ENCODE measurements at regions not wholly inside any gene's neighbourhood (a gene's known extent, or its start where the extent isn't known, plus 50 kb on each side); places are given as distances from the start of the nearest gene placed in this dataset.

DNA sequence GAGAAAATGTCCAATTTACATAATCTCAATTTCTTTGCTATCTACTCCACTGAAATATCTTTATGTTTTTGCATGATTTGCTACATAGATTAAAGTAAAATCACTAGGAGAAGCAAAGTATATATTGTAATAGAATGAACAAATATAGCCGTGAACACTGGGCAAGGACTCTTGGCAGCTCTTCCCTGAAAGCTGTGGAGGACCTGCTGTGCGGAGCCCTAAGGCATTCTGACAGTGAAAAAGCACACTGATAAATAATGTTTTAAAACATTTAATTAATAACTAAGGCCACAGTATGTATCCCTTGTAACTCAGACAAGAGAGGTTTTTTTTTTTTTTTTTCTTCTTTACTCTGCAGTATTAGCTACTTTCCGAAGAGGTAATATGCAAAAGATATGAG is 256.1 kb upstream of the DPYD start:
- TF ChIP-seq, protein P1, sequence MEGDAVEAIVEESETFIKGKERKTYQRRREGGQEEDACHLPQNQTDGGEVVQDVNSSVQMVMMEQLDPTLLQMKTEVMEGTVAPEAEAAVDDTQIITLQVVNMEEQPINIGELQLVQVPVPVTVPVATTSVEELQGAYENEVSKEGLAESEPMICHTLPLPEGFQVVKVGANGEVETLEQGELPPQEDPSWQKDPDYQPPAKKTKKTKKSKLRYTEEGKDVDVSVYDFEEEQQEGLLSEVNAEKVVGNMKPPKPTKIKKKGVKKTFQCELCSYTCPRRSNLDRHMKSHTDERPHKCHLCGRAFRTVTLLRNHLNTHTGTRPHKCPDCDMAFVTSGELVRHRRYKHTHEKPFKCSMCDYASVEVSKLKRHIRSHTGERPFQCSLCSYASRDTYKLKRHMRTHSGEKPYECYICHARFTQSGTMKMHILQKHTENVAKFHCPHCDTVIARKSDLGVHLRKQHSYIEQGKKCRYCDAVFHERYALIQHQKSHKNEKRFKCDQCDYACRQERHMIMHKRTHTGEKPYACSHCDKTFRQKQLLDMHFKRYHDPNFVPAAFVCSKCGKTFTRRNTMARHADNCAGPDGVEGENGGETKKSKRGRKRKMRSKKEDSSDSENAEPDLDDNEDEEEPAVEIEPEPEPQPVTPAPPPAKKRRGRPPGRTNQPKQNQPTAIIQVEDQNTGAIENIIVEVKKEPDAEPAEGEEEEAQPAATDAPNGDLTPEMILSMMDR (conservative IDR thresholded peaks at IDR 0.05; ENCODE audit: low read length), result no peak

DNA sequence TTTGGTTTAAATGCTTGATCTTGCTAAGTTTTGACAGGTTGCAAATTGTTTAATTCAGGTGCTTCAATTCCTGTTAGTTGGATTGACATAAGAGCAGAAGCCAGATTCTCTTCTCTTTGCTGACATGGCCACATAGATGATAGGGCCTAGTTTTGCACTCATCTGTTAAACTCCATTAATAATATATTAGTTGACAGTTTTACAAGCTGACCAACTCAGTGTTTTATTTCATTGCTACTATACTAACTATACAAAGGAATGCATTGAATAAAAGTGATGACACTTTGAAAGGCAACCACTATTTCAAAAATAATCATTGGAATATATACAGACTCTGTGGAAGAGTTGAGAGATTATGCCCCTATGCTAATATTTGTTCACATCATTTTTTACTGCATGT is 255.6 kb upstream of the DPYD start:
- TF ChIP-seq, protein P1 (conservative IDR thresholded peaks at IDR 0.05; ENCODE audit: low read length), result no peak
- H3K4me3 ChIP-seq (ENCODE audit: low read length), result no peak overlapping the region
- DNase-seq (ENCODE audit: low read depth), result no peak

More for the DNA sequence above, 256.1 kb upstream of the DPYD start:
- DNase-seq (ENCODE audit: low read depth), result no peak
- H3K4me3 ChIP-seq (ENCODE audit: low read length), result no peak overlapping the region

DNA sequence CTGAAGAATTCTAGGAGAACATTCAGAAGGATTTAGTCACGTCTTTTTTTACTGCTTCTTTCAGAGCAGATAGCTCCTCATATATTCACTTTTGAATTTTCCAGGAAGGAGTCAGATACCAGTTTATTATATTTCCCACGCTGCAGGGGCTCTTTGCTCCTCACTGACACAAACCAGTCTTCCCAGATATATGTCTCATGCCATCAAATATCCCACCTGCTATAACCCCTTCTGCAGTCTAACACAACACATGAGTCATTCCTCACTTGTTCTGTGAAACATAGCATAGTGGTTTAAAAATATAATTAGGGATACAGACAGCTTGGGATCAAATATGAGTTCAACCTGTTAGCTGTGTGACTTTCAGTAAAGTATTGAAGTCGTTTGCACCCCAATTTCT is 251.7 kb upstream of the DPYD start:
- TF ChIP-seq, protein P1 (conservative IDR thresholded peaks at IDR 0.05; ENCODE audit: low read length), result no peak
- no peak overlapping the region for H3K4me3 ChIP-seq (ENCODE audit: low read length)
- no peak for DNase-seq (ENCODE audit: low read depth)

DNA sequence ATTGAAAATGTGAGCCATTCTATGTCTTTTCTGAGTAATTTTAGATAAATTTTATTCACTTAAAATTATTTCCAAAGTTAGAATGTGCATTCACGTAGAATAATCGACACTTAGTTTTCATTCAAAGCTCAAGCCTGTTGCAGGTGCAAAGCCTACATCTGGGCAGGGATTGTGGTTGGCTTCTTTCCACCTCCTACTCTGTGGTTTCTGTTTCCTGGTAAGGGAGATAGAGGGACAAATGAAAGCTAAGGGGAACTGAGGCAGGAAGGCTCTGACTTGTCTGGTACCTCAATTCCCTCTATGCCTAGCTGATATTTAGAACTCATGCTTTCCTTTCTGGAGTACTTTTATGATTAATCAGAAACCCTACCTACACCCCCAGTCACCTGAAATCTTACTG is 251.2 kb upstream of the DPYD start:
- TF ChIP-seq, protein P1 (conservative IDR thresholded peaks at IDR 0.05; ENCODE audit: low read length), result no peak
- DNase-seq (ENCODE audit: low read depth), result no peak
- H3K4me3 ChIP-seq (ENCODE audit: low read length), result no peak overlapping the region

DNA sequence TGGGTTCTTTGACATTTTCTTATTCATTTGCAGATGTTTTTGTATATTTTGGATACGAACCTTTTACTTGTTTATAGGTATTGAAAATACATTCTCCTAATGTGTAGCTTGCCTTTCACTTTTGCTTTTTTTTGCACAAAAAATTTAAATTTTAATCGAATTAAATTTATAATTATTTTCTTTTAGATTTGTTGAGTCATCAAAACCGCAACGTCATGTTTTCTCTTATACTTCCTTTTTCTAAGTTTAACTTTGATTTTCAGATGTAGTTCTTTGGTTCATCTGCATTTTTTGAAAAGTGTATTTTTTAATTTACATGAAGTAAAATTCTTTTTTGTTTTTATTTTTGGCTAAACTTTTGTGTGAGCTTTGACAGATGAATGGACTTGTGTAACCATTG is 243.7 kb upstream of the DPYD start:
- TF ChIP-seq, protein P1 (conservative IDR thresholded peaks at IDR 0.05; ENCODE audit: low read length), result no peak
- no peak for DNase-seq (ENCODE audit: low read depth)
- H3K4me3 ChIP-seq (ENCODE audit: low read length), result no peak overlapping the region

DNA sequence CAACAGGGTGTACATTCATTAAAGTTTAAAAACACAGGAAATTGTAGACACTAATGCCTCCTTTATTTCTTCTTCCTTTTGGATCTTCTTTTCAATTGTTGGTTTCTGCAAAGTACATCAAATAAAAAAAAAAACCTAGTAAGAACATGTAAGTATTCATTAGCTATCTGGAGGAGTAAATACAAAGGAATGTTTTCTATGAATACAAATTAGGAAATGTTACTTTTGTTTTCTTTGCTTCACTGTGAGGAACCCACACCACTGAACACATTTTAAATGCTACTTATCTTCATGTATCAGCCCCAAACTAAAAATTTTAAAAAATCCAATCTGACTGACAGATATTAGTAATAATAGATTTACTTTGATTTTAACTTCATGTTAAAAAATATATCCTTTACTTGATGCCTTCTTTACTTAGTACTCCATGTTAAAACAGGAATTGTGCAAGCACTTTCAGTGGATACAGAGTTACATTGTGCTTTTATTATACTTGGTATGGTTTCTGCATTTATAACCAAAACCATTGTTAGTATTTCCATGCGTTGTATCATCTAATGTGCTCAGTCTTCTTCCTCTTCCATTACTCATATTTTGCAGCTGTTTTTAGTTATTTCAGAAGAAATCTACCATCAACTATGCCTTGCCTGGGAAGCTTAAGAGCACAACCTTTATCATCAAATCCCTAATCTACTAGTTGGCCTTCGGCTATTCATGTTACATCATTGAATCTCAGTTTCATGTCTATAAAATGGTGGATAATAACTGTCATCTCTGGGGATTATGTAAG is 236.9 kb upstream of the DPYD start:
- TF ChIP-seq, protein P1 (conservative IDR thresholded peaks at IDR 0.05; ENCODE audit: low read length), result no peak
- peak; percentile 77 for DNase-seq (ENCODE audit: low read depth)
- no peak overlapping the region for H3K4me3 ChIP-seq (ENCODE audit: low read length)

DNA sequence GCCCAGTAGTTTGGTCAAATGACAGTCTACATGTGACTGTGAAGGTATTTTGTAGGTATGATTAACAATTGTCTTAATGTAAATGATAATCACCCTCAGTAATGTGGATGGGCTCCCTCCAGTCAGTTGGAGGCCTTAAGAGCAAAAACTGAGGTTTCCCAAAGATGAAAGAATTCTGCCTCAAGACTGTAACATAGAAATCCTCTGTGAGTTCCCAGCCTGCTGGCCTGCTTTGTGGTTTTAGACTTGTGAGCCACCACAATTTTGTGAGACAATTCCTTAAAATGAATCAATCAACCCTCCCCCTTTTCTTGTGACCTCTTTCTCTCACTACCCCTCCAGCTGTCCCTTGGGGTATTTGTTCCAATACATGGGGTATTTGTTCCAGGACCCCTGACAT is 226.4 kb upstream of the DPYD start:
- TF ChIP-seq, protein P1 (conservative IDR thresholded peaks at IDR 0.05; ENCODE audit: low read length), result no peak
- no peak for DNase-seq (ENCODE audit: low read depth)
- H3K4me3 ChIP-seq (ENCODE audit: low read length), result no peak overlapping the region

Measured in AG10803 (cell line).